ENCODE measurements at regions not wholly inside any gene's neighbourhood (a gene's known extent, or its start where the extent isn't known, plus 50 kb on each side); places are given as distances from the start of the nearest gene placed in this dataset.

- no peak for TF ChIP-seq CTCF (IDR thresholded peaks at IDR 0.05)
- no peak for TF ChIP-seq POLR2AphosphoS5 (IDR thresholded peaks at IDR 0.05)
- no peak for TF ChIP-seq POLR2A (IDR thresholded peaks at IDR 0.05)
- no peak for TF ChIP-seq EP300 (IDR thresholded peaks at IDR 0.05; ENCODE audit: low read depth)
These were observed 124.1 kb upstream of the SLIT2 start for GRCh38 chr4:20127626-20128025.

Data from transverse colon (tissue), 4 donors.